GM12891 (cell line): ENCODE measurements at regions not wholly inside any gene's neighbourhood (a gene's known extent, or its start where the extent isn't known, plus 50 kb on each side); places are given as distances from the start of the nearest gene placed in this dataset.
"Not testable (repeated sequence)": the region's sequence is repeated elsewhere in the genome, so short reads cannot be mapped to it uniquely, and the experiment has no call there.

Experiments
- DNase-seq: peaks from one replicate; pipeline ENCODE4 v3.0.0; 2011; ENCODE audit warnings: low spot score; ENCODE audit not compliant: insufficient read length
- FAIRE-seq: peaks from 2 replicates; lab custom pipeline; 2011; peaks lifted over from hg19 to GRCh38; lab: Jason Lieb, UNC
- PAX5 ChIP-seq: IDR thresholded peaks from 2 replicates; pipeline ENCODE4 v1.6.1; 2011; ENCODE audit warnings: low read length, moderate library complexity, mild to moderate bottlenecking; ENCODE audit not compliant: insufficient read depth, severe bottlenecking
- POLR2A ChIP-seq: IDR thresholded peaks from 2 replicates; pipeline ENCODE4 v1.6.1; 2011; ENCODE audit warnings: low read depth, low read length, control low read depth
- POLR2AphosphoS5 ChIP-seq: IDR thresholded peaks from 2 replicates; pipeline ENCODE4 v1.6.1; 2011; ENCODE audit warnings: low read depth, low read length, control low read depth
- POU2F2 ChIP-seq: IDR thresholded peaks from 2 replicates; pipeline ENCODE4 v1.6.1; 2011; ENCODE audit warnings: low read depth, mild to moderate bottlenecking, control low read depth, low read length, moderate library complexity
- SPI1 ChIP-seq: IDR thresholded peaks from 2 replicates; pipeline ENCODE4 v1.6.1; 2011; ENCODE audit warnings: low read depth, low read length, control low read depth
- TAF1 ChIP-seq: IDR thresholded peaks from 2 replicates; pipeline ENCODE4 v1.6.1; 2011; ENCODE audit warnings: low read depth, low read length, control low read depth

- FAIRE-seq, result no peak
- no peak for DNase-seq
- TF ChIP-seq SPI1 (no peak), POLR2AphosphoS5 (no peak), TAF1 (no peak), POU2F2 (no peak), PAX5 (no peak), POLR2A (no peak)
These were observed 251.9 kb upstream of the GRM3 start for GRCh38 chr7:86391813-86392212.

GRCh38 chr7:86375602-86376001 is 268.1 kb upstream of the GRM3 start:
- not testable (repeated sequence) for DNase-seq, FAIRE-seq

- TF ChIP-seq PAX5, result no peak
- TF ChIP-seq SPI1, result no peak
- TF ChIP-seq POLR2A, result no peak
- TF ChIP-seq POU2F2, result no peak
- TF ChIP-seq TAF1, result no peak
- TF ChIP-seq POLR2AphosphoS5, result no peak
- FAIRE-seq (no peak), DNase-seq (no peak)
These were observed 271.4 kb upstream of the GRM3 start for GRCh38 chr7:86372262-86372661.

- TF ChIP-seq POLR2AphosphoS5, result no peak
- TF ChIP-seq PAX5, result no peak
- TF ChIP-seq POU2F2, result no peak
- TF ChIP-seq TAF1, result no peak
- no peak for TF ChIP-seq SPI1
- no peak for TF ChIP-seq POLR2A
- FAIRE-seq (no peak), DNase-seq (no peak)
These were observed 276.8 kb upstream of the GRM3 start for GRCh38 chr7:86366946-86367345.

- not testable (repeated sequence) for FAIRE-seq
These were observed 303.3 kb upstream of the GRM3 start for GRCh38 chr7:86340407-86340806.

GRCh38 chr7:86339051-86339450 is 304.7 kb upstream of the GRM3 start:
- TF ChIP-seq TAF1 (no peak), POLR2AphosphoS5 (no peak), PAX5 (no peak), SPI1 (no peak)
- no peak for DNase-seq
- no peak for FAIRE-seq

More at GRCh38 chr7:86340407-86340806, 303.3 kb upstream of the GRM3 start:
- DNase-seq, result not testable (repeated sequence)

- DNase-seq, result no peak
These were observed 314.8 kb upstream of the GRM3 start for GRCh38 chr7:86328801-86329433.

GRCh38 chr7:86326847-86327246 is 316.9 kb upstream of the GRM3 start:
- TF ChIP-seq TAF1, result no peak
- DNase-seq, result no peak
- no peak for FAIRE-seq

More at GRCh38 chr7:86328801-86329433, 314.8 kb upstream of the GRM3 start:
- no peak for FAIRE-seq
- no peak for TF ChIP-seq TAF1
- no peak for TF ChIP-seq POLR2AphosphoS5
- no peak for TF ChIP-seq POLR2A

GRCh38 chr7:86320889-86321288 is 322.8 kb upstream of the GRM3 start:
- TF ChIP-seq SPI1 (no peak), PAX5 (no peak), POLR2A (no peak), POLR2AphosphoS5 (no peak), POU2F2 (no peak), TAF1 (no peak)
- FAIRE-seq (no peak), DNase-seq (no peak)

- FAIRE-seq, result no peak
- no peak for TF ChIP-seq SPI1
- no peak for TF ChIP-seq POU2F2
- no peak for TF ChIP-seq PAX5
- no peak for TF ChIP-seq POLR2AphosphoS5
- TF ChIP-seq TAF1, result no peak
- no peak for TF ChIP-seq POLR2A
- no peak for DNase-seq
These were observed 323.4 kb upstream of the GRM3 start for GRCh38 chr7:86320341-86320740.

GRCh38 chr7:86313842-86314241 is 329.9 kb upstream of the GRM3 start:
- TF ChIP-seq POU2F2 (no peak), PAX5 (no peak), POLR2A (no peak), POLR2AphosphoS5 (no peak), TAF1 (no peak), SPI1 (no peak)
- no peak for FAIRE-seq
- DNase-seq, result no peak
